SK-N-SH (cell line): ENCODE measurements at regions not wholly inside any gene's neighbourhood (a gene's known extent, or its start where the extent isn't known, plus 50 kb on each side); places are given as distances from the start of the nearest gene placed in this dataset.

Experiments
- CTCF ChIA-PET: fragments of 300-600, 350-600 bp; formaldehyde crosslinking; extraction: SDS; loops from one replicate; lab custom pipeline; 2021; lab: Yijun Ruan, JAX
- POLR2A ChIA-PET: fragments of 350-600 bp; sonication (Branson Sonifier 250); formaldehyde crosslinking; extraction: SDS; loops from one replicate; lab custom pipeline; 2020; ENCODE audit warnings: antibody characterized with exemption, inconsistent platforms; lab: Yijun Ruan, JAX
- DNase-seq: peaks from one replicate; pipeline ENCODE4 v3.0.0; 2012
- H2AFZ ChIP-seq: fragments of 200-600 bp; sonication (generic); 2 replicates; pipeline ENCODE4 v1.8.1; 2016; ENCODE audit warnings: antibody characterized with exemption, mild to moderate bottlenecking, low read depth
- H3F3A ChIP-seq: fragments of 200-600 bp; sonication (generic); replicated peaks from 2 replicates; pipeline ENCODE3; 2016; ENCODE audit warnings: antibody characterized with exemption, mild to moderate bottlenecking; ENCODE audit not compliant: insufficient read depth
- H3K27ac ChIP-seq, 2 experiments: fragments of 200-500 bp in 1 of 2; fragments of 200-600 bp in 1 of 2; sonication (Bioruptor generic) in 1 of 2; sonication (generic), shearing (Covaris generic) in 1 of 2; 2 replicates each; pipeline versions ENCODE4 v1.5.1 to v1.6.1; 2014 to 2016; ENCODE audit warnings: low read depth in 2 of 2, inconsistent platforms in 1 of 2, low read length in 1 of 2, mild to moderate bottlenecking in 1 of 2, mixed read lengths in 1 of 2
- H3K27me3 ChIP-seq: fragments of 200-600 bp; sonication (generic), shearing (Covaris generic); 2 replicates; pipeline ENCODE4 v1.6.1; 2016; ENCODE audit warnings: mixed run types; ENCODE audit not compliant: insufficient read depth
- H3K36me3 ChIP-seq, 2 experiments: fragments of 200-500 bp in 1 of 2; fragments of 200-600 bp in 1 of 2; sonication (Bioruptor generic) in 1 of 2; sonication (generic) in 1 of 2; replicated peaks in 1 of 2; 2 replicates each; pipeline versions ENCODE3 to v1.5.1; 2014 to 2016; ENCODE audit warnings: low read length in 1 of 2, mild to moderate bottlenecking in 1 of 2; ENCODE audit not compliant: insufficient read depth in 2 of 2, control insufficient read depth in 1 of 2
- H3K4me1 ChIP-seq, 2 experiments: fragments of 200-500 bp in 1 of 2; fragments of 200-600 bp in 1 of 2; sonication (Bioruptor generic) in 1 of 2; sonication (generic), shearing (Covaris generic) in 1 of 2; 2 replicates each; pipeline versions ENCODE4 v1.5.1 to v1.6.1; 2014 to 2016; ENCODE audit warnings: low read depth in 1 of 2, low read length in 1 of 2, mixed run types in 1 of 2; ENCODE audit not compliant: insufficient read depth in 2 of 2, control insufficient read depth in 1 of 2
- H3K4me2 ChIP-seq: fragments of 200-600 bp; sonication (generic), shearing (Covaris generic); 2 replicates; pipeline ENCODE4 v1.6.1; 2017; ENCODE audit warnings: mixed run types
- H3K4me3 ChIP-seq, 2 experiments: fragments of 200-500 bp in 1 of 2; fragments of 200-600 bp in 1 of 2; sonication (Bioruptor generic) in 1 of 2; sonication (generic), shearing (Covaris generic) in 1 of 2; 2 replicates each; pipeline versions ENCODE4 v1.5.1 to v1.8.1; 2014 to 2016; ENCODE audit warnings: low read depth in 2 of 2, inconsistent platforms in 1 of 2, low read length in 1 of 2, mild to moderate bottlenecking in 1 of 2, mixed read lengths in 1 of 2, moderate library complexity in 1 of 2
- H3K79me2 ChIP-seq: fragments of 200-600 bp; sonication (generic); 2 replicates; pipeline ENCODE4 v1.8.1; 2017; ENCODE audit warnings: mild to moderate bottlenecking; ENCODE audit not compliant: insufficient read depth
- H3K9ac ChIP-seq: fragments of 200-600 bp; sonication (generic); 2 replicates; pipeline ENCODE4 v1.6.1; 2017; ENCODE audit warnings: mixed run types
- H3K9me2 ChIP-seq: fragments of 200-600 bp; sonication (generic); 2 replicates; pipeline ENCODE4 v1.6.1; 2017; ENCODE audit warnings: mixed run types
- H3K9me3 ChIP-seq: fragments of 200-600 bp; sonication (generic); 2 replicates; pipeline ENCODE4 v1.6.1; 2017; ENCODE audit warnings: mixed run types, mild to moderate bottlenecking, moderate library complexity
- H4K20me1 ChIP-seq: fragments of 200-600 bp; sonication (generic); 2 replicates; pipeline ENCODE4 v1.6.1; 2017; ENCODE audit warnings: mild to moderate bottlenecking, mixed run types; ENCODE audit not compliant: insufficient read depth
- CHD2 ChIP-seq: fragments of 150-350 bp; IDR thresholded peaks from 2 replicates; pipeline ENCODE4 v1.6.1; 2018; ENCODE audit warnings: low read length; ENCODE audit not compliant: partially characterized antibody
- EP300 ChIP-seq, 2 experiments: IDR thresholded peaks; 2 replicates each; pipeline versions ENCODE4 v1.4.0 to v1.6.1; 2012; ENCODE audit warnings: borderline replicate concordance in 1 of 2, low read depth in 1 of 2, low read length in 1 of 2
- FOSL2 ChIP-seq: IDR thresholded peaks from 2 replicates; pipeline ENCODE4 v1.4.0; 2012; ENCODE audit warnings: low read depth, mild to moderate bottlenecking, moderate library complexity, borderline replicate concordance
- GABPA ChIP-seq: IDR thresholded peaks from 2 replicates; pipeline ENCODE4 v1.4.0; 2012; ENCODE audit warnings: low read depth, mild to moderate bottlenecking
- GATA2 ChIP-seq: sonication (generic); formaldehyde crosslinking; IDR thresholded peaks from 2 replicates; pipeline ENCODE4 v1.5.0; 2020; ENCODE audit warnings: mild to moderate bottlenecking, missing genetic modification reagents
- MEF2A ChIP-seq: IDR thresholded peaks from 2 replicates; pipeline ENCODE4 v1.4.0; 2012; ENCODE audit warnings: low read depth, borderline replicate concordance
- NFIC ChIP-seq: IDR thresholded peaks from 2 replicates; pipeline ENCODE4 v1.4.0; 2012; ENCODE audit warnings: borderline replicate concordance
- NRF1 ChIP-seq: IDR thresholded peaks from 2 replicates; pipeline ENCODE4 v1.6.1; 2012; ENCODE audit warnings: low read depth, mild to moderate bottlenecking, low read length
- POLR2AphosphoS5 ChIP-seq: IDR thresholded peaks from 2 replicates; pipeline ENCODE4 v1.6.1; 2012; ENCODE audit warnings: low read depth, low read length
- RAD21 ChIP-seq: IDR thresholded peaks from 2 replicates; pipeline ENCODE4 v1.6.1; 2012; ENCODE audit warnings: mild to moderate bottlenecking, low read length
- SIN3A ChIP-seq: IDR thresholded peaks from 2 replicates; pipeline ENCODE4 v1.6.1; 2012; ENCODE audit warnings: low read depth, mild to moderate bottlenecking, low read length, moderate library complexity, borderline replicate concordance
- SMC3 ChIP-seq: IDR thresholded peaks from 2 replicates; pipeline ENCODE4 v1.6.1; 2012; ENCODE audit warnings: low read depth, low read length, improper control_type of control experiment
- TEAD4 ChIP-seq: IDR thresholded peaks from 2 replicates; pipeline ENCODE4 v1.4.0; 2012; ENCODE audit warnings: mild to moderate bottlenecking, borderline replicate concordance; ENCODE audit not compliant: insufficient read depth
- YY1 ChIP-seq: IDR thresholded peaks from 2 replicates; pipeline ENCODE4 v1.4.0; 2012; ENCODE audit warnings: low read depth, mild to moderate bottlenecking
- WGBS: methylation state at CpG from one replicate; pipeline ENCODE4 v1.1.6; 2017; ENCODE audit warnings: low lambda C conversion rate; 5-methylcytosine and 5-hydroxymethylcytosine counted together
- TF ChIP-seq, protein P1 (sequence below): IDR thresholded peaks from 2 replicates; pipeline ENCODE4 v1.4.0; 2012; ENCODE audit warnings: low read depth, borderline replicate concordance
- TF ChIP-seq, protein P2 (sequence below): IDR thresholded peaks from 2 replicates; pipeline ENCODE4; 2012
- TF ChIP-seq, protein P3 (sequence below): IDR thresholded peaks from 2 replicates; pipeline ENCODE4 v1.6.1; 2012; ENCODE audit warnings: mild to moderate bottlenecking, low read depth, low read length, moderate library complexity
- TF ChIP-seq, protein P4 (sequence below): IDR thresholded peaks from 2 replicates; pipeline ENCODE4 v1.4.0; 2012; ENCODE audit warnings: low read depth, borderline replicate concordance

DNA sequence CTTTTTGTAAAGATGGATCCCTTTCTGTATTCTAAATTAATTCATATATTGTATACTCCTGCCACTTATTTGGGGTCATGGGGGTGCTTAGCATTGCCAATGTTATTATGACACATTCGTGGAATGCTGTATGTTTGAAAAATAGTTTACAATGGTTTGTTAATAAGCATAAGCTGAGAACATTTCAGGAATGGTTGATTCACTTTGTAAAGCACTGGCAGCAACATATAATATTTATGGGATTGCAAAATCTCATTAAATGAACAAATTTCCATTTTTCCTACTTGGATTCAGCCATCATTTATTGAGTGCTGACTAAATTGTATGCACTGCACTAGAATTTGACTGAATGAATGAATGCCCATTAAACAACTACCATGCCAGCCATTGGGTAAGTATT lies 215.2 kb upstream of the KLF4 start:
- Histone ChIP-seq H3K27ac (no peak overlapping the region), H3K9me3 (no peaks in the 10 kb centered on the region), H3K79me2 (no peaks in the 10 kb centered on the region), H2AFZ (no peak overlapping the region), H4K20me1 (no peaks in the 10 kb centered on the region), H3K4me1 (peaks cover 0 to 7% of the 10 kb centered on the region in 2 experiments; a peak in 2 of 4 replicates), H3K4me2 (no peak overlapping the region), H3K9me2 (no peaks in the 10 kb centered on the region), H3K27me3 (no peaks in the 10 kb centered on the region), H3K4me3 (no peak overlapping the region), H3F3A (peaks cover 7% of the 10 kb centered on the region), H3K9ac (no peak overlapping the region), H3K36me3 (no peaks in the 10 kb centered on the region)
- 22% methylated on average over 1 of the region's 1 CpG for WGBS
- TF ChIP-seq SIN3A (no peak), RAD21 (no peak), MEF2A (no peak), NRF1 (no peak), CHD2 (no peak), NFIC (no peak), YY1 (no peak), SMC3 (no peak), TEAD4 (no peak), GABPA (no peak), EP300 (IDR thresholded peaks at IDR 0.05; ENCODE audit: borderline replicate concordance in 1 of 2, low read depth in 1 of 2, low read length in 1 of 2) (no peak), GATA2 (CRISPR knock-in tag) (no peak), POLR2AphosphoS5 (no peak), FOSL2 (no peak)
- TF ChIP-seq, protein P1, sequence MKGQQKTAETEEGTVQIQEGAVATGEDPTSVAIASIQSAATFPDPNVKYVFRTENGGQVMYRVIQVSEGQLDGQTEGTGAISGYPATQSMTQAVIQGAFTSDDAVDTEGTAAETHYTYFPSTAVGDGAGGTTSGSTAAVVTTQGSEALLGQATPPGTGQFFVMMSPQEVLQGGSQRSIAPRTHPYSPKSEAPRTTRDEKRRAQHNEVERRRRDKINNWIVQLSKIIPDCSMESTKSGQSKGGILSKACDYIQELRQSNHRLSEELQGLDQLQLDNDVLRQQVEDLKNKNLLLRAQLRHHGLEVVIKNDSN: no peak
- TF ChIP-seq, protein P2, sequence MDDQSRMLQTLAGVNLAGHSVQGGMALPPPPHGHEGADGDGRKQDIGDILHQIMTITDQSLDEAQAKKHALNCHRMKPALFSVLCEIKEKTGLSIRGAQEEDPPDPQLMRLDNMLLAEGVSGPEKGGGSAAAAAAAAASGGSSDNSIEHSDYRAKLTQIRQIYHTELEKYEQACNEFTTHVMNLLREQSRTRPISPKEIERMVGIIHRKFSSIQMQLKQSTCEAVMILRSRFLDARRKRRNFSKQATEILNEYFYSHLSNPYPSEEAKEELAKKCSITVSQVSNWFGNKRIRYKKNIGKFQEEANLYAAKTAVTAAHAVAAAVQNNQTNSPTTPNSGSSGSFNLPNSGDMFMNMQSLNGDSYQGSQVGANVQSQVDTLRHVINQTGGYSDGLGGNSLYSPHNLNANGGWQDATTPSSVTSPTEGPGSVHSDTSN: no peak
- TF ChIP-seq, protein P3, sequence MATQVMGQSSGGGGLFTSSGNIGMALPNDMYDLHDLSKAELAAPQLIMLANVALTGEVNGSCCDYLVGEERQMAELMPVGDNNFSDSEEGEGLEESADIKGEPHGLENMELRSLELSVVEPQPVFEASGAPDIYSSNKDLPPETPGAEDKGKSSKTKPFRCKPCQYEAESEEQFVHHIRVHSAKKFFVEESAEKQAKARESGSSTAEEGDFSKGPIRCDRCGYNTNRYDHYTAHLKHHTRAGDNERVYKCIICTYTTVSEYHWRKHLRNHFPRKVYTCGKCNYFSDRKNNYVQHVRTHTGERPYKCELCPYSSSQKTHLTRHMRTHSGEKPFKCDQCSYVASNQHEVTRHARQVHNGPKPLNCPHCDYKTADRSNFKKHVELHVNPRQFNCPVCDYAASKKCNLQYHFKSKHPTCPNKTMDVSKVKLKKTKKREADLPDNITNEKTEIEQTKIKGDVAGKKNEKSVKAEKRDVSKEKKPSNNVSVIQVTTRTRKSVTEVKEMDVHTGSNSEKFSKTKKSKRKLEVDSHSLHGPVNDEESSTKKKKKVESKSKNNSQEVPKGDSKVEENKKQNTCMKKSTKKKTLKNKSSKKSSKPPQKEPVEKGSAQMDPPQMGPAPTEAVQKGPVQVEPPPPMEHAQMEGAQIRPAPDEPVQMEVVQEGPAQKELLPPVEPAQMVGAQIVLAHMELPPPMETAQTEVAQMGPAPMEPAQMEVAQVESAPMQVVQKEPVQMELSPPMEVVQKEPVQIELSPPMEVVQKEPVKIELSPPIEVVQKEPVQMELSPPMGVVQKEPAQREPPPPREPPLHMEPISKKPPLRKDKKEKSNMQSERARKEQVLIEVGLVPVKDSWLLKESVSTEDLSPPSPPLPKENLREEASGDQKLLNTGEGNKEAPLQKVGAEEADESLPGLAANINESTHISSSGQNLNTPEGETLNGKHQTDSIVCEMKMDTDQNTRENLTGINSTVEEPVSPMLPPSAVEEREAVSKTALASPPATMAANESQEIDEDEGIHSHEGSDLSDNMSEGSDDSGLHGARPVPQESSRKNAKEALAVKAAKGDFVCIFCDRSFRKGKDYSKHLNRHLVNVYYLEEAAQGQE: no peak
- TF ChIP-seq, protein P4, sequence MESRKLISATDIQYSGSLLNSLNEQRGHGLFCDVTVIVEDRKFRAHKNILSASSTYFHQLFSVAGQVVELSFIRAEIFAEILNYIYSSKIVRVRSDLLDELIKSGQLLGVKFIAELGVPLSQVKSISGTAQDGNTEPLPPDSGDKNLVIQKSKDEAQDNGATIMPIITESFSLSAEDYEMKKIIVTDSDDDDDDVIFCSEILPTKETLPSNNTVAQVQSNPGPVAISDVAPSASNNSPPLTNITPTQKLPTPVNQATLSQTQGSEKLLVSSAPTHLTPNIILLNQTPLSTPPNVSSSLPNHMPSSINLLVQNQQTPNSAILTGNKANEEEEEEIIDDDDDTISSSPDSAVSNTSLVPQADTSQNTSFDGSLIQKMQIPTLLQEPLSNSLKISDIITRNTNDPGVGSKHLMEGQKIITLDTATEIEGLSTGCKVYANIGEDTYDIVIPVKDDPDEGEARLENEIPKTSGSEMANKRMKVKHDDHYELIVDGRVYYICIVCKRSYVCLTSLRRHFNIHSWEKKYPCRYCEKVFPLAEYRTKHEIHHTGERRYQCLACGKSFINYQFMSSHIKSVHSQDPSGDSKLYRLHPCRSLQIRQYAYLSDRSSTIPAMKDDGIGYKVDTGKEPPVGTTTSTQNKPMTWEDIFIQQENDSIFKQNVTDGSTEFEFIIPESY: no peak
- no peak for DNase-seq
- ChIA-PET CTCF (no interaction called here), POLR2A (no interaction called here)
